GM19395 (cell line): ENCODE measurements at regions not wholly inside any gene's neighbourhood (a gene's known extent, or its start where the extent isn't known, plus 50 kb on each side); places are given as distances from the start of the nearest gene placed in this dataset.

Experiments used
- ATAC-seq: cut with Tn5 transposase; IDR thresholded peaks from one replicate; pipeline ENCODE4 v1.9.1; 2021; ENCODE audit warnings: mild to moderate bottlenecking, moderate library complexity; ENCODE audit not compliant: unreplicated experiment

DNA sequence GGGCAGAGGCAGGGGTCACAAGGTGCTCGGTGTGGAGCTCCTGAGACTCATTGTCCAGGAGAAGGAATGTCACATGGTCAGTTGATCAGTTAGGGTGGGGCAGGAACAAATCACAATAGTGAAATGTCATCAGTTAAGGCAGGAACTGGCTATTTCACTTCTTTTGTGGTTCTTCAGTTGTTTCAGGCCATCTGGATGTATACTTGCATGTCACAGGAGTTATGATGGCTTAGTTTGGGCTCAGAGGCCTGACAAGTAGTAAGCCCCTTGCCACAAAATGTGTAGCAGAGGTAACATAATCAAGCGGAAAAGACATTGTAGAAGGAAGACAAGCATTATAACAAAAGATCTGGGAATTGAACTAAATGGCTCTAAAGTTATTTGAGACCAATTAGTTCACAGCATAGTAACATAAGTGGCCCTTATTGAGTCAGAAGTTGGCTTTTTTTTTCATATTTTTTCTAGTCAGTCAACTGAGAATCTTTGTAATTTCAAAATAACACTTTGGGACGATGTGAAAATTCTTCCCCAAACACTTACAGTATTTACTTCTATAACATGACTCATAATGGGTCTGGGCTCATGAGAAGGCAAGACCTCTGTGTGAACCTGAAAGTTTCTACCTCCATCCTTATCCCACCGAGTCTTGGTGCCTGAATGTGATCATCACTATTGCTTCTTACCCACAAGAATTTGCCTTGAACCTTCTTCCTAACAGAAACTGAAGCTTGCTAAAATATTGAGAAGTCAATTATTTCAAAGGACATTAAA, 137.0 kb upstream of the DPT start:
- no peak for ATAC-seq

DNA sequence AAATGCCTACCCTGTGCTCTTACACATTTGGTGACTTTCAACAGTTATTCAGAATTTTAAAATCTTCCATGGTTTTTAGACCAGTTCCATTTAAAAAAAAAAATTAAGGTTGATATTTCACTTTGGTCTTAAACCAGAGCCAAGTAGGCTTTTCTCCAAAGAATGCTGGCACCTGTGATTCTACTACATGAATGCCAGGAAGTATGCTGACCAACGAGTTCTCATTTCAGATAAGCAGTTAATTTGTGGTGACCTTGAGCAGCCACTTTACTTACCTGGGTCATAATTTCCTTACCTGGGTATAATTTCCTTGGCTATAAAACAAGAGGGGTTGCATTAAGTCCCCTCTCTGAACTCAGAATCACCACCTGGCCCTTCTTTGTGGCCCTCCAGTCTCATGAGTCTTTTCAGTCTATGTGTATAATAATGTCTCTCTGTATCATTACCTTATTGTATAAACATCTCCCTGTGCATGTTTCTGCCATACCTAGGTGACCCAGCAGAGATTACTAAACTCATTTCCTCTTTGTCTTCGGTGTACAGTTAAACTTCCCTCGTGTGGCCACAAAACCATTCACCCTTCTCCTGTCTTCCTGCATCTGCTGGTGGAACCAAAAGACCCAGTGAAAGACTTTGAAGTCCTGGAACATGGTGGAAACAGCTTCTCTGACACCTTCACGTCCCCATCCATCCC, 139.1 kb upstream of the DPT start:
- ATAC-seq: no peak

DNA sequence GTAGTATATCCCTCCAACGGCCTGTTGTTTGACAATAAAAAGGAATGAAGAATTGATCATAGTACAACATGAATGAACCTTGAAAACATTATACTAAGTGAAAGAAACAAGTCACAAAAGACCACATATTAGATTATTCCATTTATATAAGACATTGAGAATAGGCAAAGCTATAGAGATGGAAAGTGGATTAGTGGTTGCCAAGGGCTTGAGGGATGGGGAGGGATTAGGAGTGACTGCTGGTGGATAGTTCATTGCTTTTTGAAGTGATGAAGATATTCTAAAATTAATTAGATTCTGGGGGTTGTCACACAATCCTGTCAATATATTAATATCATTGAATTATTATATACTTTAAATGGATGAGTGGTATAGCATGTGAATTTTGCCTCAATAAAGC, 142.5 kb upstream of the DPT start:
- no peak for ATAC-seq

DNA sequence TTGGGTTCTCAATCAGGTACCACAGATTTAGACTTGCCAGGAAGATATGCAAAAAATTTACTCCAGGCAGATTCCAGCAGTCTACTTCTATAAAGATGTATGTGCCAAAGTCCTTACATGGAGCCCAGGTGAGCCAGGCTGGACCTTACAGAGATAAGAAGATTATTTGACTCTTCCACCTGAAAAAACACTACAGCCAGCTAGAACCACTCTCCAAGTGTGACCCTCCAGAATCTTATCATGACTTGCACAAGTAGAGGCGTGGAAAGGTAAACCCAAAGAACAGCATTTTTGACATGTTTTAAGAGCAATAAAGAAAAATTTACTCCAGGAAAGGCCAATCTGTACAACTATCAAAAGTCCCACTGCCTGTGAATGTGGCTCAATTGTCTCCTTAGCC, 146.8 kb upstream of the DPT start:
- no peak for ATAC-seq

DNA sequence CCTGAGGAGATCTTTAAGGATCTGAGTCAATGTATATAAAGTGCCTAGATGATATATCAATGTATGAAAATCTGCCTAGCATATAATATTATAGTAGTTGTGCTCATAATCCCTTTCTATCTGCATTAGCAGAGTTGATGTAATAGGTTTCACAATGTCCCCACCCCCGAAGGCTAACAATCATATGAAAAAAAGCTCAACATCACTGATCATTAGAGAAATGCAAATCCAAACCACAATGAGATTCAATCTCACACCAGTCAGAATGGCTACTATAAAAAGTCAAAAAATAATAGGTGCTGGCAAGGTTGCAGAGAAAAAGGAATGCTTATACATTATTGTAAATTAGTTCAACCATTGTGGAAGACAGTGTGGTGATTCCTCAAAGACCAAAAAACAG, 147.8 kb upstream of the DPT start:
- no peak for ATAC-seq

DNA sequence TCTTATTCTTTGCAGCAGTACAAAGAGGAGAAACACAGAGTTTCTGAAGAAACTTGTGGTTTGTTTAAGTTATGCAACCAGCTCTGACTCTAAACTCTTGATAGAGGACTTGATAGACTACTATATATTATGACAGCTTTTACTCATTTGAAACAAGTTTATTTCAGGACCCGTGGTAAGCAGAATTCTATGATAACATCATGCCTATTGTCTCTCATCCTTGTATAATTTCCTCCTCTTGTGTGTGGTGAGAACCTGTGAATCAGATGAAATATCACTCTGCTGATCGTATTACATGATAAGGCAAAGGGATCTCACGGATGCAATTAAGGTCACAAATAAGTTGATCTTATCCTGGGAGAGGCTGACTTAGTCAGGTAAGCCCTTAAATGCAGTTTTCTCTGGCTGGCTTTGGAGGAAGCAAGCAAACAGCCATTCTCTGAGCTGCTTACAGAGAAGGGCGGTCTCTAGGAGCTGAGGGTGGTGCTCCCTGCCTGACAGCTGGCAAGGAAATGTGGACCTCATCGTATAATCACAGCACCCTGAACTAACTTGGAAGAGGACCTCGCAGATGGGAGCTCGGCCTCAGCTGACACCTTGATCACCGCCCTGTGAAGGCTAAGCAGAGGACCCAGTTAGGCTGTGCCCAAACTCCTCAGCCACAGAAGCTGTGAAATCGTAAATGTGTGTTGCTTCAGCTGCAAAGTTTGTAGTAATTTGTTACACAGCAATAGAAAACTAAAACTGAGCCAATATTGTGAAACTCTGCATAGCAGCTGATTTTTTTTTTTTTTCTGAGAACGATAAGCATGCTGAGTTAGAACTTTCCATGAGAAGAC, 151.1 kb upstream of the DPT start:
- ATAC-seq: no peak

DNA sequence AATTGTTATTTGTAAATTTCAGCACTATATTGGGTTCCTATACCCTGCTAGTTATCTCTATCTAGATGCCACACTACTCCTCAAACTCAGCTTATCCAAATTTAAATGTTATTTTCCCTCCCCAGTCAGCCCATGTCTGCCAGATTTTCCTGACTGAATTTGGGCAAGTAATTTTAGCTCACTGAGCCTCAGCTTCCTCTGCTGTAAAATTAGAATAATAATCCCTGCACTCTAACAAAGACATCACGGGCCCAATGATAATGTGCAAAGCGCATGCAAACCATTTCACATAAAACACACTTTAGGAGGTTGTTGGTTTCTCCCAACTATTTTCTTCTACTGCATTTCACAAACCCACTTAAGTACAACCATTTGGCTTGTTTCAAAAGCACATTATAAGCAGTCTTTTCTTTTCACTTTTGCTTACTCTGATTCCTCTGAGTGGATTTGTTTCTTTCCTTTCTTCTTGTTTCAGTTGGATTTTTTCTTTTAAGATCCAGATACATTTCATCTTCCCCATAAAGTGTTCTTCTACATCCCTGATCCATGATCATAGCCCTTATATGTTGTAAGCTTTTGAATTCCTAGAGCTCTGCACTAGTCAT, 152.8 kb upstream of the DPT start:
- ATAC-seq: no peak

DNA sequence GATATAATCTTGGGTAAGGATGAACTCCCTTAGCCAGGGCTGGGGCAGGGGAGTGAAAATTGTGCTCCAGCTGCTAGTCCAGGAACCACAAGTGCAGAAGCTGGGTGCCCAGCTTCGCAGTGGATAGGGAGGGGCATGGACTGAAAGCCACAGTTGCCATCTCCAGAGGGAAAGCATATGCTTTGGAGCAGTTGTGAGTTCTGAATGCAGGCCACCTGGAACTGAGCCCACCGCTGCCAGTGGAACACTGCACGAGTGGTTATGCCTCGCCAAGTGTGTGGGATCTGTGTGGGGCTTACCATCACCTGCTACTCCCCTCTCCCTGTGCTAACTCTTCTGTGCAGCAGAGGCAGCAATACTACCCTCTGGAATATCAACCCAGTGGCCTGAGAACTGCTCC, 158.4 kb upstream of the DPT start:
- no peak for ATAC-seq

DNA sequence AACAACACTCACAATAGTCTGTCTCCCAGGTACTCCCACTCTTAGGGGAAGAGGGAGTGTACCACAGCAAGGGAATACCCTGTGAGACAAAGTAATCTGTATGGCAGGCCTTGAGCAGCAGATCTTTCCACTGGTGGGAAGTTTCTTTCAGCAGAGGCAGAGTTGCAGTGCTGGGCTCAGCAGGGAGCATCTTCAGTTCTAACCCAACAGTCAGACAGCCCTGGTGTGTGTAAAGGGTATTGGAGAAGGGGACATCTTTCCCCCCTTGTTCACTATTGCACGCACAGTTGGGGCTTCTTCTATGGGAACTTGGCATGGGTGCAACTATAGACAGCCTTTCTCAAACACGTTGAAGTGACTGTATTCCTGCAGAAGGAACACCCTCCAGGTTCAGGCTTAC, 159.4 kb upstream of the DPT start:
- no peak for ATAC-seq

DNA sequence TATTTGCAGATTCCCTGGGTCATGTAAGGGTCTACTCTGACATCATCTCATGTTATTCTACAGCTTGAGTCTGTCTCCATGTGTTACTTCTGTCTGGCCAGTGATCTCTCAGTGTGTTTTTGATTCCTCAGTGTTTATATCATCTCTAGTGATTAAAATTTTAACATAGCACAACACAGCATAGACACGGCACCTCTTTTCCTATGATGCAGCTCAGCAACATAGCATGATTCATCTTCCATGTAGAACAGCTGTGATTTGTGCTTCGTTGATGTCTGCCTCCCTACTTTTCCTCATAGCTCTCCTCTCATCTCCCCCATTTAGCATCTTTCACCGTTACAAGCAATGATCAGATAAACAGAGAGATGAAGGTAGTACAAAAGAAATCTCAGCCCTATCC, 163.9 kb upstream of the DPT start:
- no peak for ATAC-seq

DNA sequence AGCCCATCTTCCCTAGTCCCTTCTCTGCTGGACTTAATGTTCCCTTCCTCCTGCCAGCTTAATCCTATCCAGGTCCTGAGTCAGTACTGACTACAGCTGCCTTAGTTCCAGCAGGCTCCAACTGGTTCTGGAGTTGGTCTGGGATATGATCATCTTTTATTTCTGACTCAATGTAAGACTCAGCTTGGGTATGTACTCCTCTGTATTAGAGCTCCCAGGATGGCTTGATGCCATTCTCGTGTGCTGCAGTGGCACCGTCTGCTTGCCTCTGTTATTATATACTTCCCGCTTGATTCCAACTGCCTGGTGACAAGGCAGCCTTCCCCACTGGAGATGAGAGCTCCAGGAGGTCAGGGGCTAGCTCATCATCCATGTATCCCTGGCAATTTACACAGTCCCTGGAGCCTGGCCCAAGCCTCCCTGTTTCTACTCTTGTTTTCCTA, 164.4 kb upstream of the DPT start:
- ATAC-seq: no peak

DNA sequence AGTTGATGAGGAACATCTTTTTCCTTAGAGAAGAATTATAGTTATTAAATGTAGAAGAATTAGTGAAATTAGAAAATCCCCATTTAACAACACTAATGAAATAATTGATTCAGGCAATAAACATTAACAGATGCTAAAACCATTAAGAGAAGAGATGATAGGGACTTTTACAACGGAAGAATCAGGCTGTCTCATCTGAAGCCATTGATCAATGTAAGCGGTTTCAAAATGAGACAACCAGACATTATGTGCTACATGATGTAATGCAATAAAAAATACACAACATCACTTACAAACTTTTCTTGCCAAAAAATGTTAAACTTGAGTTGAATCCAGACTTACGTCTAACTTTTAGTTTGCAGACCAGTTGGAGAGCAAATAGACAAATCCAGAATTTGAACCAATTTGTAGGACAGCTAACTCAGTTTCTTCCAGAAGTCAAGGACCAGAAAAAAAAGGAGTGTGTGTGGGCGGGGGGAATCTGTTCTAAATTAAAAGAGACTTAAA, 165.4 kb upstream of the DPT start:
- no peak for ATAC-seq

DNA sequence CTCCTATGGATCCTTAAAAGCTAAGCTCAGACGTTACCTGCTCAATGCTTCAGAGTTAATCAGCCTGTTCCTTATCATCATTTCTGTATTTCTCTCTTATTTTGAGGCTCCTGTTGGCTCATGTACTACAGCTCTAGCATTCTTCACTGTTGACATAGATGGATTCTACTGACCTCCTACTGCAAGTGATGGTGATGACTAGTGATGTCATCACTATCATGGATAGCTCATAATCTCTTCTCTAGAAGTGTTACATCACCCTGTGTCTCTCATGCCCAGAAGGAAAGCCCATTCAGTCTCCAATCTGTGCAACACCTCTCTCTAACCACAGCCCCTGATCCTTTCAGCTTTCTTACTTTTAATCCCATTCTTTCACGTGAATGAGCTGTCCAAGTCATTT, 168.2 kb upstream of the DPT start:
- ATAC-seq: no peak

DNA sequence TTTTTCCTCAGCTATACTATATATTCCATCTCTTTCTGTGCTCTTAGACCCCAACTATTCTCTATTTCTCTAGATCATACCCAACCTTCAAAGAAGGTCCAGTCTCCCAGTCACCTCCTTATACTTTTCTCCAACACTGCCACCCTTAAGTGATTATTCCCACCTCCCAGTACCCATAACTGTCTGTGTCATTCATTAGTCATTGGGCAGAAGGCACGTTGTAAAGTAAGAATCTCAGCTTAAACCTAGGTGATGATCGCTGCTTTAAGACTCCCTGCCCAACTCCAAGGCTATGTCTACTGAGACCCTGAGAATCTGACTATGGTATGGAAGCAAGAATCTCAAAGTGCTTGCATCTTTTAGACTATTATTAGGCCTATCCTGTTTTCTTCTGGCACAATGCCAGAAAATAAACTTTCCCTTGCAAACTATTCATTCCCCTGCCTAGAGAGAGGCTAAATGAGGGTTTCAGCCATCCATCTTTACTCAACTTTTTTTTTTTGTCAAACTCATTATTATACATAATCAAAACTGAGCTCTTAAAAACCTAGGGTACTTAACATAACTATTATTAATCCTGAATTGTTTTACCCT, 174.3 kb upstream of the DPT start:
- no peak for ATAC-seq

DNA sequence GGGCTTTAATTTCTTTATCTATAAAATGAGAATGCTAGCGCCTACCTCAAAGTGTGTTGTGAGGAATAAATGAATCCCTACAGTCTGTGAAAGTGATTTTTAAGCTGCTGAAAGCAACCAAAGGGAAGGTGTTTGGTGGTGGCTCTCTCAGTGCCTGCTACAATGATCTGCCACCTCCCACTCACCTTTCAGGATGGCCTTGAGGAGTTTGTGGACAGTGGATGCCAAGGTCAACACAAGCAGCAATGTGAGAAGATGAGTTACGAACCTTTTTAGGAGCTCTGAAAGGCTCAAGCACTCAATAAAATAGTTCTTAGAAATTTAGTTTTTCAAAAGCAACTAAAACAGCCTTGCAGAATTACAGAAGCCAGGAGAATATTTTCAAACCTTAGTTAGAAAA, 176.6 kb upstream of the DPT start:
- no peak for ATAC-seq

DNA sequence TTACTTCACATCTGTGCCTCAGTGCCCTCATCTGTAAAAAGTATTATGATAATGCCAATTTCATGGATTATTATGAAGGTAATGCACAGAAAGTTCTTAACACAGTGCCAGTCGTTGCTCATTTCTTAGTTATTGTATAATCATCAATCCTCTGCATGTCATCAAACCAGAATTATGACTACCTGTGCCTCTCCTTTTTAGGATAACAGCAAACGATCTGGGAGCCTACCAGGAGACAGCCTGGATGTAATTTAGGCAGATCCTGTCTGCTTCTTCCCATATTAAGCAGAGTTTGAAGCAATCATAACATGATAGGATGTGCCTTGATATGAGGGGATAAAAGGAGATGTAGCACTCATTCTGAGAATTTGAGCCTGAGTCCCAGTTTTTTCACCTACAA, 177.4 kb upstream of the DPT start:
- ATAC-seq: no peak

DNA sequence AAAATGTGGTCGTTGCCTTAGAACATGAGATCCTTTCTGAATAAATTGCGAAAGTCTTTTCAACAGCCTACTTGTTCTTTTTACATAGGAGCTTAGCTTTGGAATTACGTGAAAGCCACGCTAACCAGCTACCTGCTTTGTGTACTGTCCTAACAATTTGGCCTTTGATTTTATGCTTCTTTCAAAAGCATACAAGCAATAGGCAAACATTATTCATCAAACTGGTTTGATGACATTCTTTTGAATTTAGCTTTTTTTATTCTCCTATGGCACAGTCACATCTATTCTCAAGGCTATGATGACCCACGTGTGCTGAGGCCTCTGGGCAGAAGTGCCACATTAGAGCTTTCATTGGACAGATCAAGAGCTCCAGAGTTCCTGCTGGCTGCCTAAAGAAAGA, 178.0 kb upstream of the DPT start:
- no peak for ATAC-seq

DNA sequence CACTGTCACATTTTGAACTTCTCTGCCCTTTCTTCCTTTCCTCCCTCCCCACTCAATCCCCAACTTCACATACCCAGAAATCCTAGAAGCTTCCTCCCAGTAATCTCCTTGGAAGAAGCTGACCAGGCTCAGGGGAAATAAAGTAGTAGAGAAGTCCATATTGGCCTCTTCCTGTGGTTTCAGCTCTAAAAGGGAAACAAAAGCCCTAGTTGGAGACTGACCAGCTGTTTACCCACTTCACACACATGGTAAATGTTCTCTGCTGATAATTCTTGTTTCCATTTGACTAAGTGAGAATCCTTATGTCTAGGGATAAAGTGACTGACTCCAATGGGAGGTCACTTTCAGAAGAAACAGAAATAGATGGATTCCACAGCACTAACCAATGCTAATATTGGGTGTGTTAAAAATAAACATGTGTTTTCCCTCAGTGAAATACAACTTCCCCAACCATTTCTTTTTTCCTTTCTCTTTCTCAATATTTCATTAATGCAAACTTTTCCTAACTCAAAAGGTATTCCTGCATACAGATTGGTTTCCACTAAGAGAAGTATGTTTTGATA, 178.9 kb upstream of the DPT start:
- no peak for ATAC-seq

DNA sequence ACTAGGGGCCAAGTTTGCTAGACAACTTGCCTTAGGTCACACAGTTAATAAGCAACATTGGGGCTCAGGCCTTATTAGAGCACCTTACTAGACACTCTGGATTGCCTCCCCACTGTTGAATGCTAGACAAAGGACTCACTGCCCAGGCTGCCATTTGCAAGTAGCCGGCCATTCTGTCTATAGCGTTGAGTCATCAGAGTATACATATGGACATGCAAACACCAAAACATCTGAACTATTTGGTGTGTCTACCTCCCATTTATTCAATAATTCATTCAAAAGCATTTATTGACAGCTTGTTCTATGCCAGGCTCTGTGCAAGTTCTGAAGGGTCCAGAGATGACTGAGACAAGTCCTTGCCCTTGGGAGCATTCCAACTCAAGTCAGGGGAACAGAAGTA, 181.4 kb upstream of the DPT start:
- no peak for ATAC-seq

DNA sequence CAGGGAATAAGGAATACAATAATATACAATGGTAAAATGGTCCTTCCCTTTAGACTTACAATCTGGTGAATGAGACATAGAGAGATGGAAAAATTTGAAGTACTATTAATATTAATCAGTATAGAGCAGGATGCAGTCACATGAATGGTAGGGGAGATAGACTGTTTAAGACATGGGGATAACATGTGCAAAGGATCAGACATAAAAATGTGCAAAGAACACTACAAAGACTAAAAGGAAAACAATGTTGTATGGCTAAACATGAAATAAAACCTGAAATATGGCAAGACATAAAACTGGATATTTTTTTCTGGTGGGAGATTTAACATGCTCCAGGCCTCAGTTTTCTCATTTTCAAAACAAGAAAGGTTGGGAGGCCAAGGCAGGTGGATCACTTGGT, 182.4 kb upstream of the DPT start:
- no peak for ATAC-seq
